GOT3 (cell line): ENCODE measurements at regions not wholly inside any gene's neighbourhood (a gene's known extent, or its start where the extent isn't known, plus 50 kb on each side); places are given as distances from the start of the nearest gene placed in this dataset.

Source experiments
- DNase-seq: peaks from one replicate; lab custom pipeline; 2025; ENCODE audit warnings: mixed read lengths; lab: John Stamatoyannopoulos, UW

DNA sequence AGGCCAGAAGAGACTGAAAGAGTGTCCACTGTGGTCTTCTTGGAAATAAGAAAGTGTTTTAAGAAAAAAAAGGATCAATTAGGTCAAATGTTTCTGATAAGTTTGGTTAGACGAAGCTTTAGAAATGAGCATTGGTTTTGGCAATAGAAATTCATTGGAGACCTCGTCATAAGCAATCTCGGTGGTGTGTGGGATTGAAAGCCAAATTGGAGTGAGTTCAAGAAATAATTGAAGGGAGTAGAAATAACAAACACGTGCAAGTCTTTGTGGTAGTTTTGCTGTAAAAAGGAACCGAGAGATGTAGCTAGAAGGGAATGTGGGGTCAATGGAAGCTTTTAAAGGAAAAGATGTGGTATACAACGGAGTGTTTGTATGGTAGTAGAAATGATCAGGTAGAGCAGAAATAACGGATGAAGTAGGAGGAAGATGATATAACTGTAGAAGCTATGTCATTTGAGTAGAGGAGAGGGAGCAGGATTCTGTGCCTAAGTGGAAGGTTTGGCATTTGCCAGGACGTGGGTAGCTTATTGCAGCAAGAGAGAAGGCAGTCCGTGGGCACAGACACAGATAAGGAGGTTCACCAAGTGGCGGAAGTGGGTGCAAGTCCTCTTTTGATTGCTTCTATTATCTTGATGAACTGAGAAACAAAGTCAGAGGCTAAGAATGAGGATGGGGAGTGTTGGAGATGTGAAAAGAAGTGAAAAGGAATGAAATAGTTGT lies 146.2 kb downstream of the DACT1 start:
- DNase-seq: no peak

DNA sequence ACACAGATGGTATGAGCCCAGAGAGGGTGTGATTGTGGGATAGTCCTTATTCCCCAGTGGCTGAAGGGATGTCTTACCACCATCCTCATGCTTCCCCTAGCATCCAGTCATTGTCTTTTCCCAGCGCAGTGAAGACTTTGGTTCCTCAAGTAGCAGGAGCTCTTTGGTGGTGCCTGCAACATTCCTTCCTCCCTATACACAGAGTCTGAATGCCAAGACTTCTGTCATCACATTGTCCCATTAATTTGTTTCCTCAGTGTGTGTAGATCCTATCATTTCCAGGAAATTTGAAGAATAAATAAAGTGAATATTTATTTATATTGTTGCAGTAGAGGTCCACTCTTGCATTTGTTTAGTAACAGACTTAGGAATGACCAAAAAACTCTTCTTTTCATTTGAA lies 147.2 kb downstream of the DACT1 start:
- DNase-seq: no peak

DNA sequence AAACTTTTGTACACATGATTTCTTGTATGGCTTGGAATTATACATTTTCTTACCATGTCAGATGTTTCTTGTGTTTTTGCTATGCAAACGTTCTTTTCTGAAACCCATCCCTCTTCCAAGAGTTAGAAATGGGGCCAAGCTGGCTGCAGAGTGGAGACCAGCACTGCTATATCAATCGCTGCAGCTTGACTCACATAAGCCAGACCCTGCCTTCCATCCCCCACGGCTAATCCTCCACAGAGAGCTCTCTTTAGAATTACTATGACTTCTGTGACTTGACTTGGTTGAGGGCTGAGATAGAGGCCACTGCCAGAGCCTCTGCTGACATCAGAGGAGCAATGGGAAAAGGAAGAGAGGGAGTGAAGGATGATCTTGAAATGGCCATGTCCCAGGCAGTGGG lies 147.9 kb downstream of the DACT1 start:
- no peak for DNase-seq

DNA sequence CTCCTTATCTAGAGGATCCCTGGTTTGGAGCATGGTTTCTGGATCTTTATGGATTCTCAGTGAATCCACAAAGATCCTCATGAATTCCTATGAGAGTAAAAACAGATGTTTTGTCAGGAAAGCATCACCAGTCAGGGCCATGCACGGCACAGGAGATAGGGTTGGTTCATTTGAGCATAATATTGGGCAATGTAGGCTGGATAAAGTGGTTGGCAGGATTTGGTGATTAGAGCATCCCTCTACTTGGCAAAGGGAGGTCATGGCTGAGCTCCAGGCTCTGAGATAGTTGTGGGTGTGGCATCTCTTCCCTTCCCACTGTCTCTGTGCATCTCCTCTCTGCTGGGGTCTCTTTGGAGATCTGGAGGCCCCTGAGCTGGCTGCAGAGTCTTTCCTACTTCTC lies 149.8 kb downstream of the DACT1 start:
- no peak for DNase-seq

DNA sequence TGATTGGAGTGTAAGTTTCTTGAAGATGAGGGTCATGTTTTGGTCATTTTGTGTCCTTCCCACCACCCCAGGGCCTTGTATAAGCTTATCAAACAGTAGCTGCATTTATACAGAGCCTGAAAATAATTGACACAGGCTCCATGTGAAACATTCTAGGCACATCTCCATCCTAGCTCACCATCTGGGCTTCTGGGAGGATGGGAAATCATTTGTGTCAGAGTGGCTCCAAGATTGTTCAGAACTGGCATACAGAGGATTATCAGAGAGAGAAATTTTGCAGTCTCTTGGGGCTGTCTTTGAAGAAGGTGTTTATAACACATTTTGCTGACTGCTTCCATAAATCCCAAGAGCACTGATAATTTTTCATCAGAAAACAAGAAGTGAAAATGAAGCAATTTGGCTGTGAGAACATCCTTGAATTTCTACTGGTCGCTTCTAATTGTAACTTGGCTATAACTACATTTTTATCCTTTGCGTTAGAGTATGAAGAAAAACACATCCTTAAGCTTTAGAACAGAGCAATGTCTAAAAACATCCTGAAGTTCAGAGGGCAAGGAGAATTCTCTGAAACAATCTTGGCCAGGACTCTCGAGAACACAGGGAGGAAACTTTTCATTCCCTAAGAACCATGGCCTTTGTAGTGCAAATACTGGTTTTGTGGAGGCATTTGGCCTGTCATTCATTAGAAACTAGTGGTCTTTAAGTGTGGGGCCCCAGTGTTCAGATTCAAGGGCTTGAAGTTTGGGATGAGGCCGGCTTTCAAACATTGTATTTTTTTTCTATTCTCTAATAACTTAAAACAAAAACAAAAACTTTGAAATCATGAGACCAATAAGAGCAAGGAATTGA lies 151.1 kb downstream of the DACT1 start:
- DNase-seq: no peak

DNA sequence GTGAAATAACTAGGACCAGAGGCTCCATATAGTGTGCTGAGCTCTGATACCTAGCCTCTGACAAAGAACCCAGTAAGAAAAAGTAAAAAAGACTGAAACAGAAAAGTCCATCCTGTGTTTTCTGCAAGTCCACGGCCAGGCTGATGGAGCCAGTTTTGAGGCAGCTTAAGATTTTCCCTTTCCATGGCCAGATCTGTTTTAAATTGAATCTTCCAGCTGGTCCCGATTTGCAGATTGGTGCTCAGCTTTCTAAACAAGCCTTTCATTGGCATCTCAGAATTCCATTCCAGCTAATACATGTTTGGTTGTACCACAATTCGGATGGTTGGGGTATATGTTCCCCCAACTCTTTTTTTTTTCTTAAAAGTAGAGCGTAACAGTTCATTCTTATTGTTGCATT lies 152.0 kb downstream of the DACT1 start:
- no peak for DNase-seq

DNA sequence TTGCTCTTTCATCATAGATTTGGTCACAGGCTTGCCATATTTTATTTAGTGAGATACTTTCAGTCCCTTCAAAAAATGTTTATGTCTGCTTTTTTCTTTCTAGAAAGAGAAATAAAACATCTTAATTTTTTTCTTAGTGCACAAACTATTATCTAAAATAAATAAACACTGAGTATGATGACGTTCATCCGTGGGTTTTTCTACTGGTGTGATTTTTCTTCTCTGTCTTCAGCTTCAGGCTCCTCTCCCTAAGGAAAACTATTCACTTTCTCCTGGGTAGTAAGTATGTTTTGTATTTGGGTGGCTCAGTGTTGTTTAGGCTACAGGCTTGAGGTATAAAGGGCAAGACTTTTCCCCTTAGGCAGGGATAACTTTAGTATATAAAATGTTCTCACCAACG lies 154.7 kb downstream of the DACT1 start:
- DNase-seq: no peak

DNA sequence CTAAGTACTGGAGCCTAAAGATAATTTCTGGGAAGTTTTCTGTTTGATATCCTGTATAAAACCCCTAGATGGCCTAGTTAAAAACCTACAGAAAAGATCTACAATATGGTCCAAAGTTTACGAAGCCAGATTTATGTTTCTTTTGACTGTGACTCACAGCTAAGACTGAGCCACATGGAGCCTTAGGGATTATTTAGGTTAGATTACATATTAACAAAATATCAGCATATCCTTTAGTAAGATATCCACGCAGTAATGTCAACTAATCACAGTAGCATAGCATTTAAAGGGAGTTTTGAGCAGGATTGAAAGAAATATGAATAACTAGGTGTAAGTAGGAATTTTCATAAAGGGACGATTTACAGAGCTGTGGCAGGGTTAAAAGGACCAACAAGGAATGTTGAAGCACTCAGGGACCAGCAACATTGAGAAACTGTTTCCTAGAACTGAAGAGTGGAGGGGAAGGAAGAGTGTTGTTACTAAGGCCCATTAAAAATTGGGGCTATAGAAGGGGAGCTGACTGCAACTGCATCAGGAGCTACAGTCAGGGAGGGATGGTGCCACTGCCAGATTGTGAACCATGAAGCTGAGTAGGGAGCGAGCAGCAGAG lies 155.5 kb downstream of the DACT1 start:
- no peak for DNase-seq

DNA sequence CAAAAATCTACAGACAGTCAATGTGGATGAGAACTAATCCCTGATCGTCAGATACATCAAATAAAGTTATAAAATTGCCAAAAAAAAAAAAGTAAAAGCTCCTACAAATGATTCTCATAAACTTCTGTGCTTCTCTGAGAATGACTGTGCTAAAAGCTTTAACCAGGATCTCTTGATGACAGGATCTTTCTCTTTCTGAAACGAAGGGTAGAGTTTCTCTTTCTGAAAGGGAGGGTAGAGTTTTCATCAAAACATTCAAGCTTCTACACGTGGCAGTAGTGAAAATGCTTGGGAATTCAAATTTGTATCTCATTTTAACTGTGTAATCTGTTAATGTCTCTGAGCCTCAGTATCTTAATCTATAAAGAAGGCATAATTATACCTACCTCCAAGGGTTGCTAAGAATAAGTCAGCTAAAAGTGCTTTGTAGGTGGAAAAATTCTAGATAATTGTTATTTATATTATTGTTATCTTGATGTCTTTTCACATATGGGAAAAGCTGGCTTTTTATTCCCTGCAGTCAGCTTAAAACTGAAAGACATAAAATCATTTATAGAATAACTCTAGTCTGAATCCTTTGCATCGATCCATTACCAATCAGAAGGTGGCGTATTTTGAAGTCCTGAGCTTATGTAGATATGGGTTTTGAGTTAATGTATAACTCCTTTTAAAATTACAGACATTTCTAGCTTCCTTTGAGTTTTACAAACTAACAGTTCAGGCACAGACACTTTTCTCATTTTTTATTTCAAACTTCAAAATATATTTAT lies 157.4 kb downstream of the DACT1 start:
- no peak for DNase-seq

DNA sequence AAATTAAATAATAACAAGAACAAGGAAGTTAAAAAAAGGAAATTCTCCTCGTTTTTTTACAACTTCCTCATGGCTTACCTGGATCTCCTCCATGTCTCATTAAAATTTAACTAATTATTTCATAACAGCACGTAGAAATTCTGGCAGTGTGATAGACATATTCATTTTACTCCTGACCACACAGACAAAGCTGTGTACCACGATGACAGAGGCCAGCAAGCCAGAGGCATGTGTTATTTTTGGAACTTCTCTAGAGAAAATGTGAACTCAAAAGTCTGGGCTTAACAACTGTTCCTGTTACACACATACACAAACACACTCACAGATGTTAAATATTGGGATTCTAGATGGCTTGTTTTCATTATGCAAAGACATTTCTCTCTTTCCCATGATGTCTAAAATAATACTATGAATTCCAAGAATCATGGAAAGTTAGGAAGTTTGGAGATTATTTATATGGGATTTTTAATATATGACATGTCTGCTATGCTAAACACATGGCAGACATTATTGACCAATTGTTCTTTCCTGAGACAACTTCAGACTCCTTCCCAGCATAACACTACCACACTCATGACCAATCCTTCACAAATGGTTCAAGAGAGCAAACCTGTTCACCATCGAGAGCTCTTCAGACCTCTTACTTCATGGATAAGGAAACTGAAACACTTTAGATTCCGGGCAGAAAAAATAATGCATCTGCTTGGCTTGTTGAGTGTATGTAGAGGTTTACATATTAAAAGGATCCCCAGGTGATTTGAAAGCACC lies 158.7 kb downstream of the DACT1 start:
- no peak for DNase-seq

DNA sequence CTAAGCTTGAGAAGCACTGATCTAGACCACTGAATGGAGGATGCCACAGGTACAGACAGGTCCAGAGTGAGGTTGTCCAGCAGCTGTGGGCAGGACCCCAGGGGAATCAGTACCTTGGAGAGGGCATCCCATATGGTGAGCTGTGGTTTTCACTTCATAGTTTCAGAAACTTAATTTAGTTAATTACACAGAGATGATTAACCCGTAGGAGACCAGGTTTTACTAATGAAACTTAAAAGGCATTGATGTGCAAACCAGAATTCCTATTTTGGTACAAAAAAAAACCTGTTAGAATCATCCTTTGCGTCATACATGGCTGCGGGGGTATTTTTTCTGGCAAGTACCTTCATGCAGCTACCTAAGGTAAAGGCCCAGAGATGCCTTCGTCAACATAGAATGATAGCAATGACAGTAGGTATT lies 159.3 kb downstream of the DACT1 start:
- no peak for DNase-seq

DNA sequence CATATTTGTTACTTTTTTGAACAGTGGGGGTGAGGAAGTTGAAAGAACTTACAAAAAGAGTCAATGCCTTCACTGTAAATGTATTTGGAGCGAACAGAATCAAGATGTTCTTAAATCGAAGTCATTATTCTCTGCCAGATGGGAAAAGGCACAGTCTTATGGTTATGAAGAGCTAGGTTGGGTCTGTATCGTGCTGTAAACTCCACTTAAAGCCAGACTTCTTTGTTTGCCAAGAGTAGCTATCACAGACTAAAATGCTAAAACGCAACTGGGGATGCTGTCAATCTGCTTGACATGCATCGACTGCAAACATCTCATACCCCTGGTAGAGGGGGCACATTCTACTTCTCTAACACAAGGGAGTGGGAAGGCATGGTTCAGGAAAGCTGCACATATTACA lies 160.4 kb downstream of the DACT1 start:
- no peak for DNase-seq

DNA sequence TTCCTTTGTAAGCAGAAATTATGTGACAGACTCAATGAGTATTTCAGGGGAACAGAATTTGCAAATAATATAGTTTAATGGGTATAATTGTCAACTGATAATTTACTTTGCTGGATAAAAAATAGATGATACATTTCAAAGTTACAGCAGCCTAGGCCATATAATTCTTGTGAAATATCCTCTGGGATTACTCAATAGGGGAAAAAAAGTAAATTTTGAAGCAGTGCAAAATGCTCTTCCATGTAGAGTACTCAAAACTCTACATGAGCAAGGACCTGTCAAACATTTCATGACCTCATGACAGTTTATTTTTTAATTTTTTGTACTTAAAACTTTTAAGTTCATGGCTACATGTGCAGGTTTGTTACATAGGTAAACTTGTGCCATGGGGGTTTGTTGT lies 163.3 kb downstream of the DACT1 start:
- DNase-seq: no peak

DNA sequence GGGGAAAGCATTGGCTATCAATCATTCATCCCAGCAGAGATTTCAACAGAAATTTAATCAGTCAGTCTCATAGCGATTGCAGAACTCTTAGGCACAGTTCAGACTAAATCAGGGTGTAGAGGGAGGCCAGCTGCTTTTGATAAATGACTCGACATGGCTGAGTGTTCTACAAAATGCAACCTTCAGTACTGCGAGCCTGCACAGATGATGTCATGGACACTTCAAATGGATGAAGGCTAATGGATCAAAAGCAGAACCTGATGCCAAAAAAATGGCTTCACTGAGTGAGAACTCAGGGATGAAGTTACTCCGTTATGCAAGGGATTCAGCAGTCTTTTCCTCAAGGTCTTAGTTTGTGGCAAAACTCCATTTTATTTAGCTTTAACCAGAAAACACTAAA lies 167.3 kb downstream of the DACT1 start:
- no peak for DNase-seq

DNA sequence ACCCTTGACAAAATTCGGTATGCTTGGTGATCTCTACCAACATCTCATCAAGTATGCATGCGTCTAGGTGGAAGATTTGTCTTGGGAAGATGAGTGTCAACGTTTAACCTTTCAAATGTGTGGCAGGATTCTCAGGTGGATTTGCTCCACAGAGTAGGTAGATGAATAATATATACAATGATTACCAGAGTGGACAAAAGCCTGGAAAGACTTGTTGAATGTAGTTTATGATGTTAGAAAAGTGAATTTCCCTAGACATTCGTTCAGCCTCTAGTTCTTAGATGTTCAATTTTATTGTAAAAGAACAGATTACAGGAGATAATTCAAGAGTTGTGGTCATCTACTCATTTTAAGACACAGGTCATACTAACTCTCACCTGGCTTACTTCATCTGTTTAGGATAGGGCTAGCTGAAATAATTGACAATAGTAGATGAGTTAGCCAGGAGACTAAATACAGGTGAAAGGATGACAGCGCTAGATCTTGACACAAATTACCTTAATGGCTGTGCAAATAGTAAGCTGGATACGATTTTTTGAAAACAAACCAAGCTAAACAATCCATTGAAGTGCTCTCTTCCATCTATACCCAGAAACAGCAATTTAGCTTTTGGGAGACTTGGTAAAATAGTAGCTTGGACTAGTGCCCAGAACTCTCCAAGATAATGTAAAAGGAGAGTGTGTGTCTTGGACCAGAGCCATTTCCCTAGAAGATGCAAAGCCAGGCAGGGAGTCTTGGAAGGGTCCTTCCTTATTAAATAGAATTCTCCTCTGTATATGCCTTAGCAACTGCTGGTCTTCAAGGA lies 168.0 kb downstream of the DACT1 start:
- DNase-seq: no peak

DNA sequence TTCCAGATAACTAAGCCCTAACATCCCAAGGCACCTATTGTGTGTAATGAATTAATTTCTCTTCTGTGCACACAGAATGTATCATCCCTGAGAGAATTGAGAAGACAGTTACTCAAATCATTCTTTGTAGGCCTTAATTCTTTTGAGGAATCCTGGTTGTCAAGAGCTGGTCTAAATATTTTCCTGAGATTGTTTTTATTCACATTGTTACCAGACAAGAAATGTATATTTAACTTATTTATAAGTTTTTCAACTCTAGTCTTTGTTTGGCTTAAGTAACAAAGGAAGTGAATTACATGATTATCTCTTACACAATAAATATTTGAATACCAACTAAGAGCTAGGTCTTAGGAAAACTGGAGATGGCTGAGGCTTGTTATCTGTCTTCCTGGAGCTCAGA lies 169.4 kb downstream of the DACT1 start:
- DNase-seq: no peak

DNA sequence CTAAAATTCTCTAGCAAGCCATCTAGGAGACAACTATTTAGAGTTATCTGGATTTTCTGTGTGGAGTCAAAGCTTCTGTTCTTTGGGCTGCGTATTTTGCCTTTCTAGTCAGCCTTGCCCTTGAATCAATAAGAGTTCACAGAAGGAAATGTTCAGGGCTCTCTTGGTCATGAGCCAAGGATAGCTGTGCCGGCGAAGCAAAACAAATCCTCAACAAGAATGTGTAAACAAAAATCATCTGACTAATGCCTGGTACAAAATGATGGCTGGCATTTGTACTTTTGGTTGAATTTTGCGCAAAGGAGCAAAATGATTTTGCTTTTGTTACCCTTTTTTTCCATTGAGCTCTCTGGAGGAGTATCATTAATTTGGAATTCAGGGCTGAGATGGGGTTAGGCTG lies 171.1 kb downstream of the DACT1 start:
- no peak for DNase-seq

DNA sequence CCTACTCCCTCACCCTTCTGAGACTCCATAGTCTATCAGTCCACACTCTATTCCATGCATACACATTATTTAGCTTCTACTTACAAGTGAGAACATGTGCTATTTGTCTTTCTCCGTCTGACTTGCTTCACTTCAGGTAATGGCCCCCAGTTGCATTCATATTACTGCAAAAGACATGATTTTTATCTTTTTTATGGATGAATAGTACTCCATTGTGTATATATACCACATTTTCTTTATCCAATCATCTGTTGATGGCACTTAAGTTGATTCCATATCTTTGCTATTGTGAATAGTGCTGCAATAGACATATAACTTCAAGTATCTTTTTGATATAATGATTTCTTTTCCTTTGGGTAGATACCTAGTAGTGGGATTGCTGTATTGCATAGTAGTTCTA lies 171.8 kb downstream of the DACT1 start:
- no peak for DNase-seq

DNA sequence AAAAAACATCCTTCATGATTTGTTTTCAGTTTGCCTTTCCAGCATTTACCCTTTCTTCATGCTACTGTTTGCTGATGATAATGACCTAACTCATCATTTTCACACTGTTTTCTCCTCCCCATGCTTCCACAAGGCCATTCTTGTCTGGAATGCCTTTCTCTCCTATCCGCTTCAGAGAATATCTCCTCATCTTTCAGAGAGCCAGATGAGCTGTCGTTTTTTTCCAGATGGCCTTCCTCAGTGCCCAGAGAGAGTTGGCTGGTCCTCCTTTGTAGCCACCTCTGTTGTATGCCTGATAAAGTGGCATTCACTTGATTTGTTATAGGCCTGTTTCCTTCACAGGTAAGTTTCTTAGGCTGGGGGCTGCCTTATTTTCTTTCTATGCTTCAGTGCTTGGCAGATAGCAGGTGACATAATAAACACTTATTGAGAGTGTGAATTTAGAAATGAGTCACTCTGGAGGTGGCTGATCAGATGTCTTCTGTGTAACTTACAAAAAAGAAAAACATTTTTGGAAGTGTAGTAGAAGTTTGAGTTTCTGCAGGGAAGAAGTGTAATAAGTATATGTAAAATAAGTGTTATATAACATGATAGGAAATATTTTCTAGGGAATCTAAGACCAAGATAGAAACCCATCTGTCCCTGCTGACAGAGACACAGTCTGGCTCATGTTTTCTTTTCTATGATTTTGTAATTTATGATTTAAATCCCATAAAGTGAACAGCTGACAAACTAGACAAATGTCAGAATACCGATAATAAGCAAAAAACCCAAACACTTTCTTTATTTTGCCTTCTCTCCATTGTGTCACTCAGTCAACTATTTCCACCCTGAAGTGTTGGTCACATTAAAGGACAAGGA lies 174.5 kb downstream of the DACT1 start:
- DNase-seq: no peak

DNA sequence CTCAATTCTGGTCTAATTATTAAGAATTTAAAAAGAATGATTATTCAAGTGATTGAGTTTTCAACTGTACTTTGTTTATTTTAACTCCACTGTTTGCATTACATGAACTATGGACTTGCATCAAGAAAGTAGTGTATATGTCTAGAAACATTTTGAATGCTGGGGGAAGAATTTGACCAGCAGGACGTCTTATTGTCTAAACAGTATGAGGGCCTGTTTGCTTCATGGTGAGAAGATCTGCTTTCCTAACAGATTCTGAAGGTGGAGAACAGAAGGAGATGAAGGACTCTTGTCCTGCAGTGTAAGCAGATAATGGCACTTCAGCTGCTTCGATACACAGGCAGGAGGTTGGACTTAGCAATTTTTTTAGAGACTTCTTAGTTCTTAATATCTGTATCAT lies 176.0 kb downstream of the DACT1 start:
- no peak for DNase-seq
